Heart right ventricle (tissue), 16 donors: ENCODE measurements at regions not wholly inside any gene's neighbourhood (a gene's known extent, or its start where the extent isn't known, plus 50 kb on each side); places are given as distances from the start of the nearest gene placed in this dataset.

Experiments
- ATAC-seq, 8 donors: fragments of 200-7000 bp; cut with Tn5 transposase; one replicate each; pipeline ENCODE4 v1.9.1; 2020; ENCODE audit warnings: mild to moderate bottlenecking in 8 of 8, moderate library complexity in 8 of 8, moderate number of reproducible peaks in 1 of 8
- DNase-seq, 2 donors: peaks; one replicate each; pipeline ENCODE4 v3.0.0-alpha.2; 2020
- H3K27ac ChIP-seq, 10 donors: fragments of 200-600 bp; sonication (generic) in 2 of 10; one replicate each; pipeline versions ENCODE4 v1.5.0 to v1.8.0; 2020 to 2022; ENCODE audit warnings: mild to moderate bottlenecking in 3 of 10
- H3K27me3 ChIP-seq, 7 donors: fragments of 200-600 bp; one replicate each; pipeline ENCODE4 v1.8.0; 2021 to 2022; ENCODE audit warnings: mild to moderate bottlenecking in 2 of 7
- H3K36me3 ChIP-seq, 9 donors: fragments of 200-600 bp; sonication (generic) in 1 of 9; one replicate each; pipeline versions ENCODE4 v1.5.0 to v1.8.0; 2020 to 2022; ENCODE audit warnings: mild to moderate bottlenecking in 2 of 9
- H3K4me1 ChIP-seq, 9 donors: fragments of 200-600 bp; sonication (generic) in 1 of 9; one replicate each; pipeline versions ENCODE4 v1.5.0 to v1.8.0; 2020 to 2022; ENCODE audit warnings: mild to moderate bottlenecking in 4 of 9
- H3K4me3 ChIP-seq, 10 donors: fragments of 200-600 bp; sonication (generic) in 2 of 10; one replicate each; pipeline versions ENCODE4 v1.5.0 to v1.8.0; 2020 to 2022; ENCODE audit warnings: mild to moderate bottlenecking in 7 of 10, moderate library complexity in 2 of 10
- H3K9me3 ChIP-seq, 11 donors: fragments of 200-600 bp in 10 of 11; sonication (generic) in 2 of 11; one replicate each; pipeline versions ENCODE4 v1.5.0 to v1.8.0; 2013 to 2022; ENCODE audit warnings: mild to moderate bottlenecking in 2 of 11, control low read depth in 1 of 11, moderate library complexity in 1 of 11
- WGBS, 2 donors: extraction: QIAGEN DNeasy Blood & Tissue Kit; methylation state at CpG; one replicate each; pipeline ENCODE4 v1.1.7; 2013; ENCODE audit warnings: inconsistent platforms in 1 of 2; 5-methylcytosine and 5-hydroxymethylcytosine counted together
- intact Hi-C, 10 donors: fragments of 100-400 bp; cut with DNase I; formaldehyde crosslinking; loops; one replicate each; pipeline versions ENCODE4 v1.11.1 to v1.14.2; 2022
- TF ChIP-seq, protein P1 (sequence below), 9 donors: fragments of 200-600 bp; sonication (generic) in 2 of 9; IDR thresholded peaks; one replicate each; pipeline versions ENCODE4 v1.5.0 to v1.8.0; 2021 to 2022; ENCODE audit warnings: antibody characterized with exemption in 9 of 9, mild to moderate bottlenecking in 5 of 9, moderate library complexity in 1 of 9
- donor health status: Arrhythmogenic right ventricular cardiomyopathy.
- donor health status: ischemic (EF 13 %, LVEDD 7.1; RV severe dilation, severe dysfunction).
- donor health status: healthy with polysubstance abuse.
- donor health status: DM: no; HTN: yes; CAD: no.
- donor health status: DM: no; HTN: no; CAD: no.
- donor health status: ischemic (EF 25% LVEDD 6.9; RV normal size, moderate dysfunction).
- donor health status: ischemic (EF 25% LVEDD 5.7; RV mildly dilated, moderate dysfunction).
- donor health status: healthy.
- donor health status: DM: yes; HTN: yes; CAD: no.
- donor health status: Ischemic cardiomyopathy.
- donor health status: ischemic (EF 35%, LVEDD 5.7; RV mildly dilated, moderate dysfunction).
- donor health status: nonischemic (EF 11% LVEDD 7.7; RV severe dilation, severe dysfunction).
- donor health status: DM: yes; HTN: yes; CAD: no.
- donor health status: PGD.
- donor health status: ischemic (EF 29% LVEDD 5.4; RV normal size, mild dysfunction).
- donor health status: nonischemic (EF 23%, LVEDD 6.1; RV moderate dilation, normal function).

DNA sequence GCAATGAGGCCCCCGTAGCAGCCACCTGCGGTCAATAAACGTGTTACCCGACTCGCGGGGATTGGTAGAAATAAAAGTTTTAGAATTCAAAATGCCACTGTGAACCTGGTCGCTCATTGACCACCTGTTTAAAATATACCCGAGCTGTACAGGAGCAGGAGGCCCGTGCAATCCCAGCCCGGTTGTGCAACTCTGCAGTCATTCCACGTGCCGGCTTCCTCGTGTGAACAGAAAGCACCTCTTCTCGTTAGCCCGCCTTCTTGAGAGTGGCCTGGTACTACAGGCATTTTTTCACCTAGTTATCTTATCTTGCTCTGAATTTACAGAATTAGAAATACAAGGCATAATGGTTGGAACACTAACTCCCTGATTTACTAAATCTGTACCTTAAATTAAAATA, 660.7 kb downstream of the GALR1 start:
- Histone ChIP-seq H3K4me3 (no peak overlapping the region), H3K27ac (no peak overlapping the region), H3K9me3 (no peaks in the 10 kb centered on the region), H3K27me3 (peaks cover 0 to 48% (median 20%) of the 10 kb centered on the region in 7 donors), H3K36me3 (no peaks in the 10 kb centered on the region), H3K4me1 (no peaks in the 10 kb centered on the region)
- 87 to 91% methylated on average over 15 of the region's 15 CpGs for WGBS, 2 donors
- TF ChIP-seq, protein P1, sequence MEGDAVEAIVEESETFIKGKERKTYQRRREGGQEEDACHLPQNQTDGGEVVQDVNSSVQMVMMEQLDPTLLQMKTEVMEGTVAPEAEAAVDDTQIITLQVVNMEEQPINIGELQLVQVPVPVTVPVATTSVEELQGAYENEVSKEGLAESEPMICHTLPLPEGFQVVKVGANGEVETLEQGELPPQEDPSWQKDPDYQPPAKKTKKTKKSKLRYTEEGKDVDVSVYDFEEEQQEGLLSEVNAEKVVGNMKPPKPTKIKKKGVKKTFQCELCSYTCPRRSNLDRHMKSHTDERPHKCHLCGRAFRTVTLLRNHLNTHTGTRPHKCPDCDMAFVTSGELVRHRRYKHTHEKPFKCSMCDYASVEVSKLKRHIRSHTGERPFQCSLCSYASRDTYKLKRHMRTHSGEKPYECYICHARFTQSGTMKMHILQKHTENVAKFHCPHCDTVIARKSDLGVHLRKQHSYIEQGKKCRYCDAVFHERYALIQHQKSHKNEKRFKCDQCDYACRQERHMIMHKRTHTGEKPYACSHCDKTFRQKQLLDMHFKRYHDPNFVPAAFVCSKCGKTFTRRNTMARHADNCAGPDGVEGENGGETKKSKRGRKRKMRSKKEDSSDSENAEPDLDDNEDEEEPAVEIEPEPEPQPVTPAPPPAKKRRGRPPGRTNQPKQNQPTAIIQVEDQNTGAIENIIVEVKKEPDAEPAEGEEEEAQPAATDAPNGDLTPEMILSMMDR (IDR thresholded peaks at IDR 0.05), result no peak
- DNase-seq, result no peak
- intact Hi-C loops, result no loop called here
- ATAC-seq, result no peak

DNA sequence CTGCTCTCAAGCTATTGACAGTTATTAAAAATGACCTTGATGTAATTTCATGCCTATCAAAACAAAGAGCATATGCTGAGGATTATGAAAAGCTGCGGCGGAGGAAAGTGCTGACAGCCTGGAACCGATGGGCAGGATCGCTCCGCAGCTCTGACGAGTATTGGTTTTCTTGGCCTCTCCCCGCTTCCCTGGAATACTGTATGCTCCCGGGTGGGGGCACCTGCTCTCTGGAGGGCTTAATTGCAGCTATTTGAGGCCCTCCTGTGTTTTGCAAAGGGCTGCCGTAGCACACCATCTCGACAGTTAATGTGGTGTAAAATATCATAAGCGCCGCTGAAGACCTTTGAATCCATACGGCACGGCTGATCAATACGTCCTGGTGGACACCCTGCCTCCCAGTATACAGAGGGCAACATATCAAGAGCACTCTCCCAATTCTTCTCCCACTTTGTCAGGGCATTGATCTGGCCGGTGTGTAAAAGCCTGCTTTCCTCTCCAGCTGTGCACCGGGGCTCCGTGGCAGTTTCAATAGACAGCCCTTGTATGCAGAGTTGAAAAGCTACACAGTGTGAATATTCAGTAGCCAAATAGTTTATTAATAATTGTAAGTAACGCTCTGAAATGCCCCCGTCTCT, 662.4 kb downstream of the GALR1 start:
- no peak for DNase-seq
- H3K9me3 ChIP-seq, result no peaks in the 10 kb centered on the region
- no peak for ATAC-seq
- H3K27ac ChIP-seq, result no peak overlapping the region
- H3K36me3 ChIP-seq, result no peaks in the 10 kb centered on the region
- no peaks in the 10 kb centered on the region for H3K4me1 ChIP-seq
- TF ChIP-seq, protein P1 (IDR thresholded peaks at IDR 0.05), result no peak
- H3K27me3 ChIP-seq, result peaks cover 0 to 48% (median 20%) of the 10 kb centered on the region in 7 donors
- 61 to 65% methylated on average over 20 of the region's 20 CpGs for WGBS, 2 donors
- H3K4me3 ChIP-seq, result no peak overlapping the region
- intact Hi-C loops, result no loop called here

DNA sequence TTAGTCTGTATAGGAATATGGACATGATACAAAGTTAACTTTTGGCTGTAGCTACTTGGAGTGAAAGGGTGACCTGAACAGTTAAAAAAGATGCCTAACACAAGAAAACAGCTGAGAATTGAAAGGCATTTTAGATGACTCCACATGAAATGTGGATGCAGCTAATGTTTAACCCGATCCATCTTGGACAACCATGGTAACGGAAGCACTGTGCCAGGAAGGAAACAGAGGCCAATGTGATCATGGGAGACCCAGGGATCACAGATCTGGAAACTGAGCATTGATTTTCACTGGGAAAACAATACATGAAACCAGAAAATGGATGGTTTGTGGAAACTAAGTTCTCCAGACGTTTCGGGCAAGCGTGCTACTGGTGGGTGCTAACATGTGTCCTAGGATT, 669.1 kb downstream of the GALR1 start:
- H3K36me3 ChIP-seq, result no peaks in the 10 kb centered on the region
- TF ChIP-seq, protein P1 (IDR thresholded peaks at IDR 0.05), result no peak
- 83 to 84% methylated on average over 5 of the region's 5 CpGs for WGBS, 2 donors
- H3K27ac ChIP-seq, result no peak overlapping the region
- no peaks in the 10 kb centered on the region for H3K9me3 ChIP-seq
- ATAC-seq, result no peak
- no peaks in the 10 kb centered on the region for H3K4me1 ChIP-seq
- intact Hi-C loops, result no loop called here
- no peak overlapping the region for H3K4me3 ChIP-seq
- peaks cover 0 to 18% (median 5%) of the 10 kb centered on the region in 7 donors for H3K27me3 ChIP-seq
- DNase-seq, result no peak

GRCh38 chr18:77919923-77920322, 670.3 kb downstream of the GALR1 start:
- intact Hi-C loops, result no loop called here
- Histone ChIP-seq H3K27ac (no peak overlapping the region), H3K4me3 (no peak overlapping the region), H3K36me3 (no peaks in the 10 kb centered on the region), H3K9me3 (no peaks in the 10 kb centered on the region), H3K27me3 (peaks cover 0 to 13% (median 6%) of the 10 kb centered on the region in 7 donors), H3K4me1 (no peaks in the 10 kb centered on the region)
- TF ChIP-seq, protein P1 (IDR thresholded peaks at IDR 0.05), result no peak
- DNase-seq, result no peak
- ATAC-seq, result no peak
- WGBS, 2 donors, result 74 to 75% methylated on average over 4 of the region's 4 CpGs
